Skin of body (tissue), 1 donor: ENCODE measurements at regions not wholly inside any gene's neighbourhood (a gene's known extent, or its start where the extent isn't known, plus 50 kb on each side); places are given as distances from the start of the nearest gene placed in this dataset.
"Not testable (repeated sequence)": the region's sequence is repeated elsewhere in the genome, so short reads cannot be mapped to it uniquely, and the experiment has no call there.

Experiments used
- DNase-seq: peaks from one replicate; lab custom pipeline; 2025; lab: John Stamatoyannopoulos, UW

- DNase-seq = no peak
Measured at GRCh38 chr5:25027526-25027925, 382.7 kb upstream of the CDH10 start.

GRCh38 chr5:25027061-25027460, 382.3 kb upstream of the CDH10 start:
- DNase-seq = no peak

GRCh38 chr5:25025831-25026230, 381.1 kb upstream of the CDH10 start:
- DNase-seq = no peak

GRCh38 chr5:25020454-25020853, 375.7 kb upstream of the CDH10 start:
- no peak for DNase-seq

- DNase-seq = no peak
Measured at GRCh38 chr5:25009063-25009462, 364.3 kb upstream of the CDH10 start.

- no peak for DNase-seq
Measured at GRCh38 chr5:25006734-25007133, 362.0 kb upstream of the CDH10 start.

- DNase-seq = no peak
Measured at GRCh38 chr5:25006237-25006636, 361.5 kb upstream of the CDH10 start.

GRCh38 chr5:25005431-25005830, 360.7 kb upstream of the CDH10 start:
- DNase-seq = no peak

- DNase-seq = no peak
Measured at GRCh38 chr5:25002371-25002770, 357.6 kb upstream of the CDH10 start.

- no peak for DNase-seq
Measured at GRCh38 chr5:24999732-25000131, 355.0 kb upstream of the CDH10 start.

GRCh38 chr5:24998641-24999040, 353.9 kb upstream of the CDH10 start:
- no peak for DNase-seq

GRCh38 chr5:24986326-24986725, 341.5 kb upstream of the CDH10 start:
- DNase-seq = no peak

- not testable (repeated sequence) for DNase-seq
Measured at GRCh38 chr5:24978552-24978951, 333.8 kb upstream of the CDH10 start.

- no peak for DNase-seq
Measured at GRCh38 chr5:24963611-24964010, 318.8 kb upstream of the CDH10 start.

- no peak for DNase-seq
Measured at GRCh38 chr5:24923400-24923799, 278.6 kb upstream of the CDH10 start.

- DNase-seq = no peak
Measured at GRCh38 chr5:24918676-24919075, 273.9 kb upstream of the CDH10 start.

- DNase-seq = no peak
Measured at GRCh38 chr5:24916863-24917262, 272.1 kb upstream of the CDH10 start.

- DNase-seq = no peak
Measured at GRCh38 chr5:24909210-24909609, 264.4 kb upstream of the CDH10 start.

- no peak for DNase-seq
Measured at GRCh38 chr5:24906689-24907088, 261.9 kb upstream of the CDH10 start.

- no peak for DNase-seq
Measured at GRCh38 chr5:24904981-24905517, 260.3 kb upstream of the CDH10 start.

- no peak for DNase-seq
Measured at GRCh38 chr5:24899180-24899579, 254.4 kb upstream of the CDH10 start.

GRCh38 chr5:24864244-24864643, 219.5 kb upstream of the CDH10 start:
- DNase-seq = no peak

GRCh38 chr5:24862117-24862516, 217.3 kb upstream of the CDH10 start:
- DNase-seq = no peak

- DNase-seq = no peak
Measured at GRCh38 chr5:24855485-24855884, 210.7 kb upstream of the CDH10 start.
